Lower leg skin (tissue), 3 donors: ENCODE measurements at regions not wholly inside any gene's neighbourhood (a gene's known extent, or its start where the extent isn't known, plus 50 kb on each side); places are given as distances from the start of the nearest gene placed in this dataset.

Experiments
- POLR2A ChIP-seq, 2 donors: fragments of 450-650 bp; IDR thresholded peaks; one replicate each; pipeline ENCODE4 v1.6.1; 2016 to 2017; ENCODE audit warnings: antibody characterized with exemption in 2 of 2, mild to moderate bottlenecking in 1 of 2, moderate library complexity in 1 of 2
- TF ChIP-seq, protein P1 (sequence below), 3 donors: fragments of 450-650 bp; IDR thresholded peaks; one replicate each; pipeline ENCODE4 v1.5.1; 2016; ENCODE audit warnings: antibody characterized with exemption in 3 of 3, mild to moderate bottlenecking in 3 of 3, moderate library complexity in 2 of 3

DNA sequence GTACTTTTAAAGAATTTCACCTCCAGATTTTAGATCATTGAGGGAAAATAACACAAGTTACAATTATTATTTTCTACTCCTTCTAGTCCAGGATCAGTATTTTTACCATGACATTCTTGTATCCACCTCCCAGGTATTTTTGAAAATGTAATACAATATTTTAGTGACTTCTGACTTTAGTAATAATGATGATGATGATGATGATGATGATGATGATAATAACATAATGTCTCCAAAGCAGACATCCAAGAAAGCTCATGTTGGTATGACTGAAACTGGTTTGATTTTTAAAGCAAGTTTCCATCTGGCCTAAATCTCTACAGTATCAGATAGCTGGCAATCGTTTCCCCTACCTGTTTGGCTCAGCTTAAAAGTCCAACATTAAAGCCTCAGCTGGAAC, 140.0 kb upstream of the GULP1 start:
- TF ChIP-seq, protein P1, sequence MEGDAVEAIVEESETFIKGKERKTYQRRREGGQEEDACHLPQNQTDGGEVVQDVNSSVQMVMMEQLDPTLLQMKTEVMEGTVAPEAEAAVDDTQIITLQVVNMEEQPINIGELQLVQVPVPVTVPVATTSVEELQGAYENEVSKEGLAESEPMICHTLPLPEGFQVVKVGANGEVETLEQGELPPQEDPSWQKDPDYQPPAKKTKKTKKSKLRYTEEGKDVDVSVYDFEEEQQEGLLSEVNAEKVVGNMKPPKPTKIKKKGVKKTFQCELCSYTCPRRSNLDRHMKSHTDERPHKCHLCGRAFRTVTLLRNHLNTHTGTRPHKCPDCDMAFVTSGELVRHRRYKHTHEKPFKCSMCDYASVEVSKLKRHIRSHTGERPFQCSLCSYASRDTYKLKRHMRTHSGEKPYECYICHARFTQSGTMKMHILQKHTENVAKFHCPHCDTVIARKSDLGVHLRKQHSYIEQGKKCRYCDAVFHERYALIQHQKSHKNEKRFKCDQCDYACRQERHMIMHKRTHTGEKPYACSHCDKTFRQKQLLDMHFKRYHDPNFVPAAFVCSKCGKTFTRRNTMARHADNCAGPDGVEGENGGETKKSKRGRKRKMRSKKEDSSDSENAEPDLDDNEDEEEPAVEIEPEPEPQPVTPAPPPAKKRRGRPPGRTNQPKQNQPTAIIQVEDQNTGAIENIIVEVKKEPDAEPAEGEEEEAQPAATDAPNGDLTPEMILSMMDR (IDR thresholded peaks at IDR 0.05): no peak
- TF ChIP-seq POLR2A (IDR thresholded peaks at IDR 0.05): no peak
